Natural killer cell (primary cell): ENCODE measurements at regions not wholly inside any gene's neighbourhood (a gene's known extent, or its start where the extent isn't known, plus 50 kb on each side); places are given as distances from the start of the nearest gene placed in this dataset.

Experiments
- ATAC-seq, 3 donors: fragments of 150-1000 bp in 2 of 3; fragments of 200-7000 bp in 1 of 3; cut with Tn5 transposase; 1 replicate in 1 of 3; 2 replicates in 2 of 3; pipeline ENCODE4 v1.10.0; 2021; ENCODE audit warnings: mild to moderate bottlenecking in 2 of 3, moderate library complexity in 2 of 3
- DNase-seq, 2 donors: peaks; one replicate each; pipeline versions ENCODE4 v3.0.0 to v3.0.0-alpha.2; 2013 to 2021; ENCODE audit warnings: mixed read lengths in 1 of 2
- H3K27ac ChIP-seq: one replicate; pipeline ENCODE4 v1.5.1; 2013; ENCODE audit warnings: mild to moderate bottlenecking, low read length
- H3K27me3 ChIP-seq: one replicate; pipeline ENCODE4 v1.6.1; 2013; ENCODE audit warnings: low read length; ENCODE audit not compliant: control insufficient read depth, insufficient read depth
- H3K36me3 ChIP-seq: one replicate; pipeline ENCODE4 v1.6.1; 2013; ENCODE audit warnings: low read length; ENCODE audit not compliant: control insufficient read depth, insufficient read depth
- H3K4me1 ChIP-seq: one replicate; pipeline ENCODE4 v1.6.1; 2013; ENCODE audit warnings: low read length; ENCODE audit not compliant: control insufficient read depth, insufficient read depth
- H3K4me3 ChIP-seq: one replicate; pipeline ENCODE4 v1.5.1; 2013; ENCODE audit warnings: low read length
- H3K9me3 ChIP-seq: one replicate; pipeline ENCODE4 v1.6.1; 2013; ENCODE audit warnings: low read length; ENCODE audit not compliant: control insufficient read depth, insufficient read depth
- H3K27ac Mint-ChIP-seq, 2 donors: one replicate each; pipeline ENCODE4 v1.8.0; 2022; ENCODE audit warnings: mild to moderate bottlenecking in 2 of 2, mixed read lengths in 2 of 2, moderate library complexity in 1 of 2
- H3K27me3 Mint-ChIP-seq, 2 donors: one replicate each; pipeline ENCODE4 v1.8.0; 2022; ENCODE audit warnings: low read depth in 2 of 2, mixed read lengths in 2 of 2
- H3K36me3 Mint-ChIP-seq: one replicate; pipeline ENCODE4 v1.8.0; 2022; ENCODE audit warnings: mixed read lengths
- H3K4me1 Mint-ChIP-seq, 2 donors: one replicate each; pipeline ENCODE4 v1.8.0; 2022; ENCODE audit warnings: mixed read lengths in 2 of 2
- H3K4me3 Mint-ChIP-seq: one replicate; pipeline ENCODE4 v1.8.0; 2022; ENCODE audit warnings: mild to moderate bottlenecking, moderate library complexity, mixed read lengths
- H3K9me3 Mint-ChIP-seq, 2 donors: one replicate each; pipeline ENCODE4 v1.8.0; 2022; ENCODE audit warnings: mixed read lengths in 2 of 2
- WGBS: methylation state at CpG from one replicate; pipeline ENCODE4 v1.1.7; 2013; ENCODE audit warnings: missing lambda C conversion rate; ENCODE audit not compliant: insufficient coverage; 5-methylcytosine and 5-hydroxymethylcytosine counted together
- intact Hi-C: fragments of 100-400 bp; cut with micrococcal nuclease; formaldehyde crosslinking; loops from one replicate; pipeline ENCODE4 v1.14.2; 2022
- TF ChIP-seq, protein P1 (sequence below): fragments of 200-600 bp; IDR thresholded peaks from one replicate; pipeline ENCODE4 v1.8.0; 2022; ENCODE audit warnings: antibody characterized with exemption

DNA sequence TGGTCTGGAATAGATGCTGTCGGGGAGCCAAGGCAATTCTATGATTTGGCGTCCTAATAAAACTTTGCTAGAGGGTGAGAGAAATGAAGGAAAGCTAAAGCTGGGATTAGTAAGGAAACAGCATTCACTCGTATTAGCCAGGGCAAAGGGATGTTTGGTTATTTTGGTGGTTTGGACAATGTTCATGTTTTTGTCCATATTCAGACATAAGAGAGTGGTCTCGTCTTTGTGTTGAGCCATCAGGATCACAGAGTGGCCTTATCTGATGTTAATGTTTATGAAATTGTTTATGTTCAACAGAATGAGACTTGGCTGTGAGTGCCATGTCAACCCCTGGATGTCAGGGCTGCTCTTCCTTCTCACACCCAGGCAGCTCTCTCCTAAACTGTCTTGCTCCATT lies 58.9 kb upstream of the EPC2 start:
- H3K9me3 Mint-ChIP-seq, result no peaks in the 10 kb centered on the region
- H3K36me3 ChIP-seq, result no peaks in the 10 kb centered on the region
- H3K27me3 Mint-ChIP-seq, result peaks cover 3 to 12% of the 10 kb centered on the region in 2 donors
- no peaks in the 10 kb centered on the region for H3K4me1 Mint-ChIP-seq
- H3K9me3 ChIP-seq, result no peaks in the 10 kb centered on the region
- H3K4me3 ChIP-seq, result no peak overlapping the region
- no peak overlapping the region for H3K27ac Mint-ChIP-seq
- H3K36me3 Mint-ChIP-seq, result no peaks in the 10 kb centered on the region
- no peak for ATAC-seq
- no peaks in the 10 kb centered on the region for H3K4me1 ChIP-seq
- DNase-seq, result no peak
- intact Hi-C loops, result no loop called here
- WGBS, result 93% methylated on average over 4 of the region's 4 CpGs
- TF ChIP-seq, protein P1, sequence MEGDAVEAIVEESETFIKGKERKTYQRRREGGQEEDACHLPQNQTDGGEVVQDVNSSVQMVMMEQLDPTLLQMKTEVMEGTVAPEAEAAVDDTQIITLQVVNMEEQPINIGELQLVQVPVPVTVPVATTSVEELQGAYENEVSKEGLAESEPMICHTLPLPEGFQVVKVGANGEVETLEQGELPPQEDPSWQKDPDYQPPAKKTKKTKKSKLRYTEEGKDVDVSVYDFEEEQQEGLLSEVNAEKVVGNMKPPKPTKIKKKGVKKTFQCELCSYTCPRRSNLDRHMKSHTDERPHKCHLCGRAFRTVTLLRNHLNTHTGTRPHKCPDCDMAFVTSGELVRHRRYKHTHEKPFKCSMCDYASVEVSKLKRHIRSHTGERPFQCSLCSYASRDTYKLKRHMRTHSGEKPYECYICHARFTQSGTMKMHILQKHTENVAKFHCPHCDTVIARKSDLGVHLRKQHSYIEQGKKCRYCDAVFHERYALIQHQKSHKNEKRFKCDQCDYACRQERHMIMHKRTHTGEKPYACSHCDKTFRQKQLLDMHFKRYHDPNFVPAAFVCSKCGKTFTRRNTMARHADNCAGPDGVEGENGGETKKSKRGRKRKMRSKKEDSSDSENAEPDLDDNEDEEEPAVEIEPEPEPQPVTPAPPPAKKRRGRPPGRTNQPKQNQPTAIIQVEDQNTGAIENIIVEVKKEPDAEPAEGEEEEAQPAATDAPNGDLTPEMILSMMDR, result no peak
- H3K27me3 ChIP-seq, result no peaks in the 10 kb centered on the region
- no peak overlapping the region for H3K4me3 Mint-ChIP-seq
- no peak overlapping the region for H3K27ac ChIP-seq

DNA sequence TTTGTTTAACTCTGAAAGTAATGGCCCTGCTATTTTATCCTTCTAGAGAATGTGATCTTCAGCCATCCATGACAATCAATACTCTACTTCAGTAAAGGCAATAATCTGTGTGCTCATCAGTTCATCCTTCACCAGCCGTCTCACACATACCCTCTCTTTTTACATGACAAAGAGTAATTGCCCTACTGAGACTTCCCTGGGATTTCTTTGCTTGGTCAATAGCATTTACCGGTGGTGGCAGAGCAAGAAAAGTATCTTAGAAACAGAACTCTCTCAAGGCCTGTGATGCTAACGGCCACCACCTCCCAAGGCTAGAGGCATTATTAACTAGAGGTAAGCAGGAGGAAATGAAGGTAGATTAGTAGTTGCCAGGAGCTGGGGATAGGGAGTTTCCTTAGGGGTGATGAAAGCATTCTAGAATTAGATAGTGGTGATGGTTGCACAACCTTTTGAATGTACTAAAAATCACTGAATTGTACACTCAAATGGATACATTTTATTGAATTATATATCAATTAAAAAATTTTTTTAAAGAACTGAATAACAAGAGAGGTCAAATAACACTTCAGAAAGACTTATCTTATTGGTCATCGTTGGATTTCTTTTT lies 57.9 kb upstream of the EPC2 start:
- Mint-ChIP-seq H3K36me3 (no peaks in the 10 kb centered on the region), H3K4me1 (no peaks in the 10 kb centered on the region), H3K27me3 (peaks cover 3 to 12% of the 10 kb centered on the region in 2 donors), H3K9me3 (no peaks in the 10 kb centered on the region), H3K4me3 (no peak overlapping the region), H3K27ac (no peak overlapping the region)
- intact Hi-C loops, result no loop called here
- TF ChIP-seq, protein P1, result no peak
- DNase-seq (no peak), ATAC-seq (no peak)
- no peaks in the 10 kb centered on the region for H3K36me3 ChIP-seq
- WGBS, result 98% methylated on average over 4 of the region's 4 CpGs
- H3K4me1 ChIP-seq, result no peaks in the 10 kb centered on the region
- H3K27ac ChIP-seq, result no peak overlapping the region
- no peaks in the 10 kb centered on the region for H3K9me3 ChIP-seq
- H3K4me3 ChIP-seq, result no peak overlapping the region
- H3K27me3 ChIP-seq, result no peaks in the 10 kb centered on the region

DNA sequence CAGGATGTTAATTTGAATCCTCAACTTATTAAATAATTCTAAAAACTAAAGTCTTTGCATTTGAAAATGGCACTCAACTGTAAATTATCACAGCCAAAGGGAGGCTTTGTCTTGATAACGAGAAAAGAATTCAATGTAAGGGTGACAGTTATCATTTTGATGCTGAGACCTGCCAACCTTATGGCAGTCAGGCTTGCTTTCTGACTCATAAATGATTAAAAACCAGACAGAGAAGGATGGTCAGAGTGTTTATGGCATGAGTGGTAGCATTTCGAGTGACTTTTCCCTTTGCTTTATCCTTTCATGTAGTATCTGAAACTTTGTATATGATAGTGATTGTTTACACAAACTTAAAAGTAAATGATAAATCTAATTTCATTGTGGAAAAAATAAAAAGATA lies 53.9 kb upstream of the EPC2 start:
- Mint-ChIP-seq H3K27me3 (peaks cover 0 to 3% of the 10 kb centered on the region in 2 donors), H3K36me3 (no peaks in the 10 kb centered on the region), H3K9me3 (no peaks in the 10 kb centered on the region), H3K27ac (no peak overlapping the region), H3K4me1 (no peaks in the 10 kb centered on the region), H3K4me3 (no peak overlapping the region)
- ATAC-seq (no peak), DNase-seq (no peak)
- H3K4me3 ChIP-seq, result no peak overlapping the region
- no peaks in the 10 kb centered on the region for H3K9me3 ChIP-seq
- no peaks in the 10 kb centered on the region for H3K36me3 ChIP-seq
- no peaks in the 10 kb centered on the region for H3K4me1 ChIP-seq
- intact Hi-C loops, result no loop called here
- no peak overlapping the region for H3K27ac ChIP-seq
- TF ChIP-seq, protein P1, result no peak
- 60% methylated on average over 1 of the region's 2 CpGs for WGBS
- no peaks in the 10 kb centered on the region for H3K27me3 ChIP-seq

DNA sequence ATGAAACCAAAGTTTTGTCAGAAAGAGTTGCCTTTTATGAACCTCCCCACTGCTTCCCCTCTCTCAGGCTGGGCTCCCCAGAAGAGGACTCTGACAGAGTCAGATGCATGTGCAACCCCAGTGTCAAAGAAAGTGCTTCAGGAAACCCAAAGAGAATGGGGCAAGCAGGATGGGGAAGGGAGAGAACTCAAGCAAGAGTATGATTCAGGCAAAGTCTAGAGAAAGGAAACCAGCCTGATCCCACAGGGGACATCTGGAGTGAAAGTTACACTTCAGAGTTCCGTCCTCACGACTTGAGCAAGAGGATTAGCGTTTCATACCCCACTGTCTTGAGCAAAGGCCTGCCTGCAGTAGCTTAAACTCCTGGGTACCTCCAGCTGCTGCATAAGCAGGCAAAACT lies 51.8 kb upstream of the EPC2 start:
- no peak for ATAC-seq
- Mint-ChIP-seq H3K27ac (no peak overlapping the region), H3K9me3 (no peaks in the 10 kb centered on the region)

More for the DNA sequence above, 51.8 kb upstream of the EPC2 start:
- Histone ChIP-seq H3K4me3 (no peak overlapping the region), H3K27ac (no peak overlapping the region), H3K36me3 (no peaks in the 10 kb centered on the region), H3K27me3 (no peaks in the 10 kb centered on the region), H3K4me1 (no peaks in the 10 kb centered on the region), H3K9me3 (no peaks in the 10 kb centered on the region)
- Mint-ChIP-seq H3K36me3 (no peaks in the 10 kb centered on the region), H3K4me3 (no peak overlapping the region), H3K4me1 (no peaks in the 10 kb centered on the region), H3K27me3 (peaks cover 3 to 7% of the 10 kb centered on the region in 2 donors)
- intact Hi-C loops, result no loop called here
- WGBS, result 60% methylated on average over 3 of the region's 3 CpGs
- TF ChIP-seq, protein P1, result no peak
- no peak for DNase-seq
